Thoracic aorta (tissue), 2 donors: ENCODE measurements at regions not wholly inside any gene's neighbourhood (a gene's known extent, or its start where the extent isn't known, plus 50 kb on each side); places are given as distances from the start of the nearest gene placed in this dataset.

Experiments
- ATAC-seq: fragments of 150-250 bp; one replicate; pipeline ENCODE4 v1.8.0; 2017; ENCODE audit warnings: low read depth; ENCODE audit not compliant: insufficient number of reproducible peaks, low FRiP score
- DNase-seq: peaks from one replicate; pipeline ENCODE4 v3.0.0-alpha.2; 2020; ENCODE audit warnings: low spot score
- H3K27ac ChIP-seq, 2 donors: fragments of 200-600 bp; sonication (generic); 1 replicate in 1 of 2; 2 replicates in 1 of 2; pipeline ENCODE4 v1.5.1; 2016; ENCODE audit warnings: mild to moderate bottlenecking in 2 of 2, moderate library complexity in 2 of 2
- H3K27me3 ChIP-seq: fragments of 200-600 bp; sonication (generic); replicated peaks from 2 replicates; pipeline ENCODE4 v1.6.0; 2016; ENCODE audit warnings: mild to moderate bottlenecking; ENCODE audit not compliant: insufficient read depth
- H3K36me3 ChIP-seq: fragments of 200-600 bp; sonication (generic); one replicate; pipeline ENCODE4 v1.5.1; 2016
- H3K4me1 ChIP-seq, 2 donors: fragments of 200-600 bp; sonication (generic); 1 replicate in 1 of 2; 2 replicates in 1 of 2; pipeline versions ENCODE4 v1.5.1 to v1.6.0; 2016; ENCODE audit warnings: low read depth in 2 of 2, mild to moderate bottlenecking in 1 of 2; ENCODE audit not compliant: control insufficient read depth in 1 of 2
- H3K4me3 ChIP-seq: fragments of 200-600 bp; sonication (generic); 2 replicates; pipeline ENCODE4 v1.5.1; 2016; ENCODE audit warnings: mild to moderate bottlenecking
- H3K9me3 ChIP-seq: fragments of 200-600 bp; sonication (generic); 2 replicates; pipeline ENCODE4 v1.5.1; 2016
- TF ChIP-seq, protein P1 (sequence below): fragments of 200-600 bp; sonication (generic); IDR thresholded peaks from one replicate; pipeline ENCODE4 v1.5.1; 2019; ENCODE audit warnings: antibody characterized with exemption

DNA sequence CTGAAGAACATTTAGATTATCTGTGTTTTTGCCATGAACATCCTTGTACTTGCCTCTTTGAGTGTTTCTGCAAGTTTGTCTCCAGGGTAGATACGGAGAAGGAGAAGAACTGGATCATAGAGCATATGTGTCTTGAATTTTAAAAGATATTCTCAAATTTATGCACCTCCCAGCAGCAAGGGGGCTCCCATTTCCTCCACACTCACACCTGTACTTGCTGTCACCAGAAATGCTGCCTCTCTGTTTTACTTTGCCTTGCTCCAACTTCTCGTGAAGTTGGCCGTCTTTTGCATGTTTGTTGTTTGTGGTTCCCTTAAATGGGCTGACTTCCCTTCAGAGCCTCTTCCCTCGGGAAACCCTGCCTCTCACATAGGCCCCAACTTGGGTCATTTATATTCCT, 171.0 kb downstream of the TFAP2C start:
- Histone ChIP-seq H3K27ac (no peak overlapping the region), H3K27me3 (no peaks in the 10 kb centered on the region), H3K4me1 (no peaks in the 10 kb centered on the region), H3K36me3 (no peaks in the 10 kb centered on the region), H3K9me3 (peaks cover 8% of the 10 kb centered on the region), H3K4me3 (no peak overlapping the region)
- TF ChIP-seq, protein P1, sequence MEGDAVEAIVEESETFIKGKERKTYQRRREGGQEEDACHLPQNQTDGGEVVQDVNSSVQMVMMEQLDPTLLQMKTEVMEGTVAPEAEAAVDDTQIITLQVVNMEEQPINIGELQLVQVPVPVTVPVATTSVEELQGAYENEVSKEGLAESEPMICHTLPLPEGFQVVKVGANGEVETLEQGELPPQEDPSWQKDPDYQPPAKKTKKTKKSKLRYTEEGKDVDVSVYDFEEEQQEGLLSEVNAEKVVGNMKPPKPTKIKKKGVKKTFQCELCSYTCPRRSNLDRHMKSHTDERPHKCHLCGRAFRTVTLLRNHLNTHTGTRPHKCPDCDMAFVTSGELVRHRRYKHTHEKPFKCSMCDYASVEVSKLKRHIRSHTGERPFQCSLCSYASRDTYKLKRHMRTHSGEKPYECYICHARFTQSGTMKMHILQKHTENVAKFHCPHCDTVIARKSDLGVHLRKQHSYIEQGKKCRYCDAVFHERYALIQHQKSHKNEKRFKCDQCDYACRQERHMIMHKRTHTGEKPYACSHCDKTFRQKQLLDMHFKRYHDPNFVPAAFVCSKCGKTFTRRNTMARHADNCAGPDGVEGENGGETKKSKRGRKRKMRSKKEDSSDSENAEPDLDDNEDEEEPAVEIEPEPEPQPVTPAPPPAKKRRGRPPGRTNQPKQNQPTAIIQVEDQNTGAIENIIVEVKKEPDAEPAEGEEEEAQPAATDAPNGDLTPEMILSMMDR: no peak
- ATAC-seq: no peak
- no peak for DNase-seq

DNA sequence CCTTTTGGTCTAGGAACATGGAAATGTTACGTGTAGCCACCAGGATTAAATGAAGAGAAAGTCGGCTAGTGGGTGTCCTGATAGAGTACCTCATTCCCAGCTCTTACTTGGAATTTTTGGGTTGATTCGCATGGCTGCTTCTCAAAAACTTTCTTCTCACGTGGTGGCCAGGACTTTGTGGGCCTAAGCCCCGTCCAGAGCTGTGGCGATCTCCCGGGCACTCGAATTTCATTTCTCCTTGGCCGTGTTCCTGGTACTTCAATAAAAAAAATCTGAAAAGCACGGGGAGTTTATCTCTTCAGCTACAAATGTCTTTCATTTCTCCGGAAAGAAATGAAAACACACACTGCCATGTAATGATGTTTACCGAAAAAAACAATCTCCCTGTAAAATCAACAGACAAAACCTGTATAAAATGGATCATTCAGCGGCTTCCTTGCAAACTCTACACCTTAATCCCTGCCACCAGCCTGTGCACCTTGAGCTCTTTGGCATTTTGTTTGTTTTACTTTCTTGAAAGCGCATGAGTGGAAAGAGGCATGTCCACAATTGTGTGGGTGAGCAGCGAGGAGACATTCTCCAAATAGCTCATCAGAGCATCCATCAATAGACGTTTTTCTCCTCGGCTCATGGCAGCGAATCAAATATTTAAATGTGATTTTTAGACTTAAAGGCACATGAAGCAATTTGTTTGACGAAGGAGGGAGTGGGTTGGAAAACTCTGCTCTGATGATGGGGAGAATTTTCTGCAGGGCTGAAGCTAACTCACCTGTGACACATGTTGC, 173.1 kb downstream of the TFAP2C start:
- Histone ChIP-seq H3K4me1 (no peaks in the 10 kb centered on the region), H3K4me3 (no peak overlapping the region), H3K27me3 (no peaks in the 10 kb centered on the region), H3K9me3 (peaks cover 8% of the 10 kb centered on the region), H3K36me3 (no peaks in the 10 kb centered on the region), H3K27ac (no peak overlapping the region)
- TF ChIP-seq, protein P1: no peak
- DNase-seq (no peak), ATAC-seq (no peak)

DNA sequence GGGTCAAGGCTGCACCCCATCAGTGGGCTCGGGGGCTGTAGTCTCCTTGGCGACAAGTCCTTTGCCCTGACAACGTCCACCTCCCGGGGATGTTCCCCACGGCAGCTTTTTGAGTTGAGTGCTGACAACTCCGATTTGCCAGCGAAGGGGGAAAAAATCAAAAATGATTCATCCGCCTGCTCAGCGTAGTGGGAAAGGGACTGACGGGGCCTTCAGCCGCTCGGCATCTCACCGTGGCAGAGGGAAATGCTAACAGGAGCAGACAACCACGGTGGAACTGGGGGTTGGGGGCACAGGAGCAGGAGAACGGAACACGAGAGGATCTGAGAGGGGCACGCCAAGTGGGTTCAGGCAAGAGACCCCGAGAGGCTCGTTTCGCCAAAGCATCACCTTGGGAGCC, 173.7 kb downstream of the TFAP2C start:
- no peaks in the 10 kb centered on the region for H3K27me3 ChIP-seq
- no peak for DNase-seq
- ATAC-seq: no peak
- TF ChIP-seq, protein P1: no peak
- H3K4me3 ChIP-seq: no peak overlapping the region
- no peaks in the 10 kb centered on the region for H3K36me3 ChIP-seq
- no peak overlapping the region for H3K27ac ChIP-seq
- peaks cover 8% of the 10 kb centered on the region for H3K9me3 ChIP-seq
- H3K4me1 ChIP-seq: no peaks in the 10 kb centered on the region

DNA sequence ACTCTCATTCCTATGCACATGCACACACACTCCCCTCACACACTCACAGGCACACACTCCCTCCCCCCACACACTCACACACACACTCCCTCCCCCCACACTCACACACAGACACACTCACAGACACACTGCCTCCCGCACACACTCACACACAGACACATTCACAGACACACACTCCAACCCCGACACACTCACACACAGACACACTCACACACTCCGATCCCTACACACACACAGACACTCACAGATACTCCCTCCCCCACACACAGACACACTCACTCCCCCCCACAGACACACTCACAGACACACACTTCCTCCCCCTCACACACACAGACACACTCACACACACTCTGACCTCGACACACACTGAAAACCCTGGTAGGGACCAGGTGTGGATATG, 176.2 kb downstream of the TFAP2C start:
- TF ChIP-seq, protein P1: no peak
- Histone ChIP-seq H3K36me3 (no peaks in the 10 kb centered on the region), H3K4me3 (no peak overlapping the region), H3K27me3 (no peaks in the 10 kb centered on the region), H3K9me3 (no peaks in the 10 kb centered on the region), H3K27ac (no peak overlapping the region), H3K4me1 (no peaks in the 10 kb centered on the region)
- ATAC-seq: no peak
- no peak for DNase-seq

DNA sequence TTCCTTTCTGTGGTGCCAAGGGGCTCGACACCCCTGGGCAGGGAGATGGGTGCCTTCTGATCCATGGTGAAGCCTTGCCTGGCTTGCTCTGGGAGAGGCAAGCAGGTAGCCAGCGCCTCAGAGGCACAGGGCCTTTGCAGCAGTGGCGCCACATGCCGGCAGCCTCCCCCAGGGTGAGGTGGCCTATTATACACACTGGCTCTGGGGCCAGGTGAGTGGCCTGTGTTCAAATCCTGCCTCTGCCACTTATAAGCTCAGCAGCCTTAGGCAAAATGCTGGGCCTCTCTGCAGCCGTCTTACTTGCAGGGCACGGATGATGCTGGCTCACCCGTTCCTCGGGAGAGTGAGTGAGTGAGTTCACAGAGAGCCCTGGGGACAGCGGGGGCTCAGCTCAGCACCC, 176.9 kb downstream of the TFAP2C start:
- ATAC-seq: no peak

More for the DNA sequence above, 176.9 kb downstream of the TFAP2C start:
- H3K27ac ChIP-seq: no peak overlapping the region
- no peak overlapping the region for H3K4me3 ChIP-seq
- no peak for DNase-seq
- no peaks in the 10 kb centered on the region for H3K9me3 ChIP-seq
- H3K27me3 ChIP-seq: no peaks in the 10 kb centered on the region
- H3K36me3 ChIP-seq: no peaks in the 10 kb centered on the region
- TF ChIP-seq, protein P1: no peak
- no peaks in the 10 kb centered on the region for H3K4me1 ChIP-seq
